HG03045 (cell line): ENCODE measurements at regions not wholly inside any gene's neighbourhood (a gene's known extent, or its start where the extent isn't known, plus 50 kb on each side); places are given as distances from the start of the nearest gene placed in this dataset.

Experiments
- ATAC-seq: cut with Tn5 transposase; IDR thresholded peaks from one replicate; pipeline ENCODE4 v1.9.1; 2021; ENCODE audit warnings: mild to moderate bottlenecking, moderate library complexity; ENCODE audit not compliant: unreplicated experiment

DNA sequence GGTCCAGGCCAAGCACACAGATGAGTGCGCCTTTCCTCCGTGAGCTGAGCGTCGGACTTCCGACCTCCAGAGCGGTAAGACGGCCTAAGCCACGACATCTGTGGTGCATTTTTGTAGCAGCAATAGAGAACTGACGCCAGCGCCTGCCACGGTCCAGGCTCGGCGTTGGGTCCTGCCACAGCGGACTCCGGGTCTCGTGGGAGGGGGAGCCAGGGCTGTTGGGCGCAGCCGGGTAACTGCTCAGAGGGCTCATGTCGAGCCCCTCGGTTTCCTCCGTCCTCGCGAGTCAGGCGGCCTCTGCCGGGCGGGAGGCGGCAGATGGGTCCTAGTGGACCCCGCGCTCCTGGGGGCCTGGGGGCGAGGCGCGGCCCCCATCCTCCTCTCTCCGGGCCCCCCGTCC lies 216.1 kb downstream of the QKI start:
- no peak for ATAC-seq

DNA sequence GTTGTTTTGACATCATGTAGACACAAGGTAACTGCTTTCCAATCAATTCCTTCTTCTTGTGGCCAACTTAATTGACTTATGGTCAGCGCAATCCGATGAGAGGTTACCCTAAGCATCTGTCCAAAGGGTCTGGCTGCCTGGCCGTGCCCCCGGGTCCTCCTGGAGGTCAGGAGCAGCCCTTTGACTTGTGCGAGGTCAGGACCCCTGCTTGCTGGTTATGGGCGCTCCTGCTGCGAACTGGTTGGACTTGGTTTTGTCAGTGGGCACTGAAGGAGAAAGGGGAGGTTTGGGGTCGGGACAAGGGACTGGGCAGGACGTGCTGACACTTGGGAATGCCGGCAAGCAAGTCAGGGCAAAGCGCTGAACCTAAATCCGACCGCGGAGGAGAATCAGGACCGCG lies 215.6 kb downstream of the QKI start:
- ATAC-seq = no peak
